ENCODE measurements at regions not wholly inside any gene's neighbourhood (a gene's known extent, or its start where the extent isn't known, plus 50 kb on each side); places are given as distances from the start of the nearest gene placed in this dataset.

- no peak overlapping the region for H3K4me3 ChIP-seq (ENCODE audit: low read depth, low read length)
- TF ChIP-seq CTCF (IDR thresholded peaks at IDR 0.05; ENCODE audit: low read depth, low read length), result no peak
- in situ Hi-C loops (cut with HindIII; ENCODE audit: low sequenced_read_pairs), result no loop called here
- no peak for DNase-seq (ENCODE audit: low read depth, low spot score)
Measured at GRCh38 chr5:40141896-40142295, 537.8 kb upstream of the PTGER4 start.

- H3K4me3 ChIP-seq (ENCODE audit: low read depth, low read length), result no peak overlapping the region
- DNase-seq (ENCODE audit: low read depth, low spot score), result no peak
- in situ Hi-C loops (cut with HindIII; ENCODE audit: low sequenced_read_pairs), result no loop called here
- no peak for TF ChIP-seq CTCF (IDR thresholded peaks at IDR 0.05; ENCODE audit: low read depth, low read length)
Measured at GRCh38 chr5:40141418-40141817, 538.3 kb upstream of the PTGER4 start.

- DNase-seq (ENCODE audit: low read depth, low spot score), result no peak
- in situ Hi-C loops (cut with HindIII; ENCODE audit: low sequenced_read_pairs), result no loop called here
- H3K4me3 ChIP-seq (ENCODE audit: low read depth, low read length), result no peak overlapping the region
- TF ChIP-seq CTCF (IDR thresholded peaks at IDR 0.05; ENCODE audit: low read depth, low read length), result no peak
Measured at GRCh38 chr5:40137223-40137622, 542.5 kb upstream of the PTGER4 start.

GRCh38 chr5:40134883-40135520 is 544.7 kb upstream of the PTGER4 start:
- H3K4me3 ChIP-seq (ENCODE audit: low read depth, low read length), result no peak overlapping the region
- no peak for DNase-seq (ENCODE audit: low read depth, low spot score)
- in situ Hi-C loops (cut with HindIII; ENCODE audit: low sequenced_read_pairs), result no loop called here
- no peak for TF ChIP-seq CTCF (IDR thresholded peaks at IDR 0.05; ENCODE audit: low read depth, low read length)

GRCh38 chr5:40124367-40124766 is 555.3 kb upstream of the PTGER4 start:
- H3K4me3 ChIP-seq (ENCODE audit: low read depth, low read length), result no peak overlapping the region
- TF ChIP-seq CTCF (IDR thresholded peaks at IDR 0.05; ENCODE audit: low read depth, low read length), result no peak
- DNase-seq (ENCODE audit: low read depth, low spot score), result peak; percentile 46
- in situ Hi-C loops (cut with HindIII; ENCODE audit: low sequenced_read_pairs), result no loop called here

GRCh38 chr5:40121236-40121635 is 558.5 kb upstream of the PTGER4 start:
- no peak for DNase-seq (ENCODE audit: low read depth, low spot score)

More at GRCh38 chr5:40121236-40121635, 558.5 kb upstream of the PTGER4 start:
- H3K4me3 ChIP-seq (ENCODE audit: low read depth, low read length), result no peak overlapping the region
- in situ Hi-C loops (cut with HindIII; ENCODE audit: low sequenced_read_pairs), result no loop called here
- no peak for TF ChIP-seq CTCF (IDR thresholded peaks at IDR 0.05; ENCODE audit: low read depth, low read length)
